Vagina (tissue), 2 donors: ENCODE measurements at regions not wholly inside any gene's neighbourhood (a gene's known extent, or its start where the extent isn't known, plus 50 kb on each side); places are given as distances from the start of the nearest gene placed in this dataset.

Source experiments
- CTCF ChIP-seq, 3 experiments: fragments of 450-650 bp in 2 of 3; fragments of 200-600 bp in 1 of 3; sonication (generic) in 1 of 3; IDR thresholded peaks; one replicate each; pipeline ENCODE4 v1.5.1; 2017 to 2019; ENCODE audit warnings: antibody characterized with exemption in 3 of 3, mild to moderate bottlenecking in 2 of 3, moderate library complexity in 2 of 3
- POLR2A ChIP-seq, 2 donors: fragments of 450-650 bp; IDR thresholded peaks; one replicate each; pipeline ENCODE4 v1.6.1; 2017; ENCODE audit warnings: antibody characterized with exemption in 2 of 2, mild to moderate bottlenecking in 2 of 2, moderate library complexity in 2 of 2

GRCh38 chr3:110180733-110181132 is 843.4 kb upstream of the DPPA4 start:
- no peak for TF ChIP-seq CTCF (IDR thresholded peaks at IDR 0.05)
- TF ChIP-seq POLR2A (IDR thresholded peaks at IDR 0.05) = no peak
